ENCODE measurements at regions not wholly inside any gene's neighbourhood (a gene's known extent, or its start where the extent isn't known, plus 50 kb on each side); places are given as distances from the start of the nearest gene placed in this dataset.
"Not testable (repeated sequence)": the region's sequence is repeated elsewhere in the genome, so short reads cannot be mapped to it uniquely, and the experiment has no call there.

DNA sequence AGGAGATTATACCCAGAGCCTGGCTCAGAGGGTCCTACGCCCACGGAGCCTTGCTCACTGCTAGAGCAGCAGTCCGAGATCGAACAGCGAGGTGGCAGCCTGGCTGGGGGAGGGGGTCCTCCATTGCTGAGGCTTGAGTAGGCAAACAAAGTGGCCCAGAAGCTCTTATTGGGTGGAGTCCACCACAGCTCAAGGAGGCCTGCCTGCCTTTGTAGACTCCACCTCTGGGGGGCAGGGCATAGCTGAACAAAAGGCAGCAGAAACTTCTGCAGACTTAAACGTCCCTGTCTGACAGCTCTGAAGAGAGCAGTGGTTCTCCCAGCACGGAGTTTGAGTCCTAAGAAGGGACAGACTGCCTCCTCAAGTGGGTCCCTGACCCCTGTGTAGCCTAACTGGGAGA lies 75.0 kb downstream of the TRIM27 start:
- not testable (repeated sequence) for TF ChIP-seq EZH2phosphoT487 (IDR thresholded peaks at IDR 0.05; ENCODE audit: insufficient read depth, low read depth); EZH2 (IDR thresholded peaks at IDR 0.05; ENCODE audit: insufficient read depth, poor library complexity, severe bottlenecking)

All from GM23248 (cell line).